A549 (cell line): ENCODE measurements at regions not wholly inside any gene's neighbourhood (a gene's known extent, or its start where the extent isn't known, plus 50 kb on each side); places are given as distances from the start of the nearest gene placed in this dataset.

Experiments
- ATAC-seq, 2 experiments: fragments of 200-7000 bp in 1 of 2; fragments of >200 bp in 1 of 2; cut with Nextera tagmentation in 1 of 2; cut with Tn5 transposase in 1 of 2; 3 replicates each; pipeline versions ENCODE4 v1.8.0 to v1.9.1; 2018 to 2020; ENCODE audit warnings: mild to moderate bottlenecking in 1 of 2, moderate library complexity in 1 of 2
- CTCF ChIA-PET: fragments of 300-600 bp; sonication (Branson Sonifier 250); formaldehyde crosslinking; extraction: SDS; loops from one replicate; lab custom pipeline; 2021; ENCODE audit warnings: antibody characterized with exemption, inconsistent platforms; lab: Yijun Ruan, JAX
- POLR2A ChIA-PET: fragments of 350-600 bp; formaldehyde crosslinking; extraction: SDS; loops from one replicate; lab custom pipeline; 2021; ENCODE audit warnings: antibody characterized with exemption, inconsistent platforms; lab: Yijun Ruan, JAX
- DNase-seq, 2 experiments: peaks; one replicate each; pipeline versions ENCODE4 v3.0.0 to v3.0.0-alpha.2; 2011 to 2016; ENCODE audit warnings: low read depth in 1 of 2, low spot score in 1 of 2
- FAIRE-seq: peaks from 2 replicates; lab custom pipeline; 2011; peaks lifted over from hg19 to GRCh38; lab: Jason Lieb, UNC
- H3K27ac ChIP-seq, 2 experiments: fragments of >200 bp; sonication (Bioruptor Twin); formaldehyde crosslinking; 3 replicates each; pipeline ENCODE4 v1.5.1; 2016 to 2017
- H3K4me1 ChIP-seq: fragments of >200 bp; sonication (Bioruptor Twin); formaldehyde crosslinking; 3 replicates; pipeline ENCODE4 v1.6.1; 2016
- H3K4me2 ChIP-seq: fragments of >200 bp; sonication (Bioruptor Twin); formaldehyde crosslinking; 3 replicates; pipeline ENCODE4 v1.6.1; 2016
- H3K4me3 ChIP-seq: fragments of >200 bp; sonication (Bioruptor Twin); formaldehyde crosslinking; 3 replicates; pipeline ENCODE4 v1.5.1; 2016
- H3K9me3 ChIP-seq: fragments of >200 bp; sonication (Bioruptor Twin); formaldehyde crosslinking; 3 replicates; pipeline ENCODE4 v1.6.1; 2016
- BCL3 ChIP-seq: fragments of >200 bp; sonication (Bioruptor Twin); formaldehyde crosslinking; IDR thresholded peaks from 3 replicates; pipeline ENCODE4 v1.6.1; 2016
- BHLHE40 ChIP-seq: IDR thresholded peaks from 2 replicates; pipeline ENCODE4 v1.6.1; 2012; ENCODE audit warnings: low read depth, low read length, inconsistent platforms
- CBX2 ChIP-seq: fragments of 200-600 bp; sonication (generic); IDR thresholded peaks from 2 replicates; pipeline ENCODE4 v1.6.1; 2016; ENCODE audit warnings: low read depth, mild to moderate bottlenecking, borderline replicate concordance
- CBX8 ChIP-seq: fragments of 200-600 bp; sonication (generic); IDR thresholded peaks from 2 replicates; pipeline ENCODE4 v1.6.1; 2016
- CHD2 ChIP-seq: fragments of 150-350 bp; IDR thresholded peaks from 2 replicates; pipeline ENCODE4 v1.6.1; 2014; ENCODE audit warnings: low read length; ENCODE audit not compliant: partially characterized antibody
- CTCF ChIP-seq: fragments of >200 bp; sonication (Bioruptor Twin); formaldehyde crosslinking; IDR thresholded peaks from 3 replicates; pipeline ENCODE4 v1.5.1; 2016
- ELK1 ChIP-seq: fragments of 150-350 bp; IDR thresholded peaks from 2 replicates; pipeline ENCODE4 v1.6.1; 2014; ENCODE audit warnings: low read depth, mild to moderate bottlenecking, low read length
- HDAC2 ChIP-seq: fragments of 200-600 bp; sonication (generic); IDR thresholded peaks from 2 replicates; pipeline ENCODE4 v1.6.1; 2016
- HES2 ChIP-seq: fragments of >200 bp; sonication (Bioruptor Twin); formaldehyde crosslinking; IDR thresholded peaks from 2 replicates; pipeline ENCODE4 v1.6.1; 2016
- JUNB ChIP-seq: fragments of >200 bp; sonication (Bioruptor Twin); formaldehyde crosslinking; IDR thresholded peaks from 2 replicates; pipeline ENCODE4 v1.6.1; 2016
- MAZ ChIP-seq: fragments of 150-350 bp; IDR thresholded peaks from 2 replicates; pipeline ENCODE4 v1.6.1; 2014; ENCODE audit warnings: antibody characterized with exemption, low read depth, low read length, borderline replicate concordance
- MYC ChIP-seq: IDR thresholded peaks from 2 replicates; pipeline ENCODE4 v1.6.1; 2012; ENCODE audit warnings: mild to moderate bottlenecking, inconsistent platforms, low read length, improper control_type of control experiment, borderline replicate concordance
- PHF8 ChIP-seq: fragments of 200-600 bp; sonication (generic); IDR thresholded peaks from 2 replicates; pipeline ENCODE4 v1.6.1; 2016; ENCODE audit warnings: low read depth, mild to moderate bottlenecking, antibody characterized with exemption, moderate library complexity, borderline replicate concordance
- POLR2A ChIP-seq: IDR thresholded peaks from 2 replicates; pipeline ENCODE4 v1.6.1; 2012; ENCODE audit warnings: mild to moderate bottlenecking, low read length
- POLR2AphosphoS2 ChIP-seq: conservative IDR thresholded peaks from 2 replicates; pipeline ENCODE4 v1.6.1; 2012; ENCODE audit warnings: low read length, improper control_type of control experiment, inconsistent platforms
- RAD21 ChIP-seq, 2 experiments: fragments of >200 bp in 1 of 2; sonication (Bioruptor Twin) in 1 of 2; formaldehyde crosslinking in 1 of 2; IDR thresholded peaks in 1 of 2; conservative IDR thresholded peaks in 1 of 2; 2 replicates in 1 of 2; 3 replicates in 1 of 2; pipeline ENCODE4 v1.6.1; 2012 to 2018; ENCODE audit warnings: inconsistent platforms in 1 of 2
- REST ChIP-seq: fragments of 200-600 bp; sonication (generic); IDR thresholded peaks from 2 replicates; pipeline ENCODE4 v1.6.1; 2016; ENCODE audit warnings: antibody characterized with exemption, mild to moderate bottlenecking, moderate library complexity
- TFCP2L1 ChIP-seq: fragments of 250-450 bp; sonication (Bioruptor Pico); IDR thresholded peaks from 2 replicates; pipeline ENCODE4 v1.5.0; 2021; ENCODE audit warnings: mild to moderate bottlenecking
- ZNF302 ChIP-seq: fragments of 250-450 bp; sonication (Bioruptor Pico); IDR thresholded peaks from 2 replicates; pipeline ENCODE4 v1.9.0; 2021; ENCODE audit warnings: inconsistent platforms, mild to moderate bottlenecking, moderate library complexity
- WGBS: methylation state at CpG from one replicate; pipeline ENCODE4 v1.1.6; 2017; ENCODE audit errors: missing lambda C conversion rate; 5-methylcytosine and 5-hydroxymethylcytosine counted together

- POLR2A ChIA-PET, result no interaction called here
- ATAC-seq (no peak), DNase-seq (no peak), FAIRE-seq (no peak)
- Histone ChIP-seq H3K9me3 (no peaks in the 10 kb centered on the region), H3K4me1 (no peaks in the 10 kb centered on the region), H3K27ac (no peak overlapping the region), H3K4me3 (no peak overlapping the region), H3K4me2 (no peak overlapping the region)
- TF ChIP-seq ZNF302 (CRISPR knock-in tag) (no peak), MYC (no peak), POLR2A (no peak), JUNB (no peak), CHD2 (no peak), CBX2 (no peak), CBX8 (no peak), RAD21 (conservative IDR thresholded peaks at IDR 0.05 in 1 of 2, IDR thresholded peaks at IDR 0.05 in 1 of 2) (no peak), ELK1 (no peak), CTCF (no peak), HES2 (no peak), TFCP2L1 (CRISPR knock-in tag) (no peak)
- 0% methylated on average over 1 of the region's 1 CpG for WGBS
- CTCF ChIA-PET, result no interaction called here
Measured at GRCh38 chr4:22179124-22179874, 230.7 kb upstream of the KCNIP4 start.

GRCh38 chr4:22174640-22175039, 226.1 kb upstream of the KCNIP4 start:
- no peak for ATAC-seq
- Histone ChIP-seq H3K4me3 (no peak overlapping the region), H3K27ac (no peak overlapping the region), H3K9me3 (no peaks in the 10 kb centered on the region), H3K4me1 (no peaks in the 10 kb centered on the region), H3K4me2 (no peak overlapping the region)
- ChIA-PET CTCF (no interaction called here), POLR2A (no interaction called here)
- no peak for DNase-seq
- WGBS, result 0% methylated on average over 1 of the region's 1 CpG
- FAIRE-seq, result no peak
- no peak for TF ChIP-seq POLR2AphosphoS2
- no peak for TF ChIP-seq PHF8
- no peak for TF ChIP-seq BHLHE40
- no peak for TF ChIP-seq HDAC2
- no peak for TF ChIP-seq REST
- TF ChIP-seq MAZ, result no peak
- TF ChIP-seq BCL3, result no peak
